NOMO-1 (cell line): ENCODE measurements at regions not wholly inside any gene's neighbourhood (a gene's known extent, or its start where the extent isn't known, plus 50 kb on each side); places are given as distances from the start of the nearest gene placed in this dataset.
"Not testable (repeated sequence)": the region's sequence is repeated elsewhere in the genome, so short reads cannot be mapped to it uniquely, and the experiment has no call there.

Source experiments
- DNase-seq, 2 experiments: peaks; one replicate each; lab custom pipeline; 2025; ENCODE audit not compliant: unreplicated experiment in 2 of 2; lab: John Stamatoyannopoulos, UW

DNA sequence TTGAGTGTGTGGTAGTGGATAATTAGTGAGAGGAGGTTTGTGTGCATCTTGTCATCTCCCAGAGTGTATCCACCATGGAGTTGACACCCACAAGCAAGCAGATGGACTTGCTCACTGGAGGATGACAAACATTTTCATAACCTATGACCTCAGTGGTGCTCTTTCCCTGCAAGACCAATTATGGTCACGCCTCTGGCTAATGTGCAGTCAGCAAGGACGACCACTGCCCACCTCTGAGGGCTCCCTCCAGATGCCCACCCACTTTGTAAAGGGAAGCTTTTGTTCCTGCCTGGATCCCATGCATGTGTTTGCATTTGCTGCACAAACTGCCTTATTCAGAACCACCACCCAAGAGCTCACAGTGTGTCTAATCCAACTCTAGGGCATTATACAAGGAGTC lies 982.8 kb downstream of the TMEM121 start:
- DNase-seq: no peak

DNA sequence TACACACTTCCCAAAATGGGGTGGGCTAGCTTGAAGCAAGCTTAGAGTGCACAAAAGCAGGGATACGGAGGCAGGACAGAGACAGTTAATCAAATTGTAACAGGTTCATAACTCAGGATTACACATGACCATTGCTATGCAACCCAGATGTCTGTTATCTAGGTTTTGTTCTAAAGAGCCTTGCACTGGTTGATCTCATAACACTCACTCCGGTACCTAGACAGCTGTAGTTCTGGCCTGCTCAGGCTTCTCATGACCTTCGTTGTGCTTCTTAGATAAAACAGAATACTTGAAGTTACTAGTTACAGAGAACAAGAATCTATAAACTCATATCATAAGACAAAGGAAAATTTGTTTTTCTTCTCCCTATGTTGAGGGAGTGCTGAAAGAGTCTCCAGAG lies 983.4 kb downstream of the TMEM121 start:
- no peak for DNase-seq

DNA sequence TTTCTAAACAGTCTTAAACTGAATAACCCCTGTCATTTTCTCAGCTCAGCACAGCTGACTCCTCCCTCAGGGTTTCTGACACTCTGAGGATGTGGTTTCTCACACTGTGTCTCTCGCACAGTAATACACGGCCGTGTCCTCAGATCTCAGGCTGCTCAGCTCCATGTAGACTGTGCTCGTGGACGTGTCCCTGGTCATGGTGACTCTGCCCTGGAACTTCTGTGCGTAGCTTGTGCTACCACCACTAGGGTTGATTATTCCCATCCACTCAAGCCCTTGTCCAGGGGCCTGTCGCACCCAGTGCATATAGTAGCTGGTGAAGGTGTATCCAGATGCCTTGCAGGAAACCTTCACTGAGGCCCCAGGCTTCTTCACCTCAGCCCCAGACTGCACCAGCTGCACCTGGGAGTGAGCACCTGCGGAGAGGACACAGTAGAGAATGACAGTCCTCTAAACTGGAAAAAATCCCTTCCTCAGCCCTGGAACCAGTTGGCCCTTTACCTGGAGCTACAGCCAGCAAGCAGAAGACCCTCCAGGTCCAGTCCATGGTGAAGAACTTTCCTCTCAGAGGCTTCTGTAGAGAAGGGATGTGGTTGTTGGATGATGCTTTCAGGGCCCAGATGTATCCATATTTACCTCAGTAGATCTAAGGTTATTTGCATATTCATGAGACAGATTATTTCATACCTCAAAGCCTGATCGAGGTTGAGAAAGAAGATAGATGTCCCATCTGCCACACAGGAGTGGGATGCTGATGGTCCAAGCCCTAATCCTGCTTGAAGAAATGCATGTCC lies 984.8 kb downstream of the TMEM121 start:
- DNase-seq: no peak

DNA sequence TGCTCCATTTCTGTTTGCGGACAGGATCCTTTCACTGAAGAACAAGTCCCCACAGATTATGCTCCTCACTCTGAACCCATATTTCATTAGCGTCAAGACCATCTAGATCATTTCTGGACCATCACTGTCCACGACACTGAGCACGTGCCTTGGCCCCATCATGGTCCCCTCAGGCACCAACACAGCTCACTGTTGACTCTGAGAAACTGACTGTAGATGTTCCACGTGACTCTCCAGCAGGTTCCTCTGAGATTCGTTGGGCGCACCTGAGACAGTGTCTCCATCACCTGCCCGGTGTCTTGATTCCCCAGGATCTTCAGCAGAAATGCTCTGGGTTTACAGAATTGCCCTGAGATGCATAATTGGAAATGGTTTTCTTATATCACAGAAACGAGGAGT lies 985.4 kb downstream of the TMEM121 start:
- DNase-seq: no peak

DNA sequence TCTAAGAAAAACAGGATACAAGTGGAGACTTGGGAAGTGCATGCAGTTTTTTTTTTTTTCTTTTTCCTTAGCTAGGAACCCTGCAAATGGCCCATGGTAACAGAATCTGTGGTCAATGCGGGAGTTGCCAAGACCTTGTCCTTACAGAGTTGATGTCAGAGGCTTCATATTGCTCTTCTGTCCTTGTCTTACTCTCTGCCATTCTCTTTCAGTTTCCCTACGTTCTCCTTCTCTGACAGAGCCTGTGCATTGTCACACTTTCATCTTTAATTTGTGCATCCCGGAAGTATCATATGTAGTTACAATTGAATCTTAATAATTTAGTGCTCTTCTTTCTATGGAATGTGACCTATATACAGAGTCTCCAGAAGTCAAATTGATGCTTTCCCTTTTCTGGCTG lies 986.9 kb downstream of the TMEM121 start:
- DNase-seq: no peak

DNA sequence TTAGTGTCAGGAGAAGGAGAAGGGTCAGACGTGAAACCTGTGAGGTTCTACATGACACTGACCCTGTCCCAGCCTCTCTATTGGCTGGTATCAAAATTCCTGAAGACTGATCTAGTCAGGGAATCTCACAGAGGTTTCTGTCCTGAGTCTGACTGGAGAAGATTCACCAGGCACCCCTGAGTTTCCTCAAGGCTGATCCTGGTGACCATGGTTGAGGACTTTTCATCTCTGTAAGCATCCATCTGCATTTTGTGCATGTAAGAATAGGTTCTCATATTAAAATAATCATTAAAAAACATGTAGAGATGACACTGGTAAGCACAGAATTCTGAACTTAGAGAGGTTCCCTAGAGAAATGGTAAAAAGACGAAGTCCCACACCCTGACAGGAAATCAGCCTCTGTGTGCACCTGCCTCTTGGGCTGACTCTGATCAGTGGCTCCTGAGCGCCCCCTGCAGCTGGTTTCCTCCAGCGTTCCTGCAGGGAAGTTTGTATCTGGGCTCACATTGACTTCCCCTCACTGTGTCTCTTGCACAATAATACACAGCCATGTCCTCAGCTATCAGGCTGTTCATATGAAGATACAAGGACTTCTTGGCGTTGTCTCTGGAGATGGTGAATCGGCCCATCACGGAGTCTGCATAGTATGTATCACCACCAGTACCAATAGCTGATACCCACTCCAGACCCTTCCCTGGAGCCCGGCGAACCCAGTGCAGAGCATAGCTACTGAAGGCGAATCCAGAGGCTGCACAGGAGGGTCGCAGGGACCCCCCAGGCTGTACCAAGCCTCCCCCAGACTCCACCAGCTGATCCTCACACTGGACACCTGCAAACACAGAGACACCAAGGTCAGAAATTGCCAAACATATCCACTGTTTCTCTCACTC lies 991.9 kb downstream of the TMEM121 start:
- peak; percentile 20 to 41 for DNase-seq

DNA sequence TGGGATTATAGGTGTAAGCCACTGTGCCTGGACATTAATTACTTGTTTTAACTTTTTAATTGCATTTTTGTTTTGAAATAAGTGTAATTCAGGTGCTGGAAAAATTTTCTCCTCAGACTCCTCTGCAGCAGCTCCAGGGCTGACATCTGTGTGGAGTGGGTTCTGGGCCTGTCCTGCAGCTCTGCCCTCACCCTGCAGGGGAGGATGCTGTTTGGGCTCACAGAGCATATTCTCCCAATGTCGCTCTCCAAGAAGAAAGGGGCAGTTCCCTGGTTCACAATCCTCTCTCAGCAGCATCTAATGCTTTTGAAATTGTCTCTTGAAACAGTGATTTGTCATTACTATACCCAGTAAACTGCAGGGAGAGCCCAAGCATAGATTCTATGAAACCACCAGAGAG lies 995.7 kb downstream of the TMEM121 start:
- not testable (repeated sequence) for DNase-seq

DNA sequence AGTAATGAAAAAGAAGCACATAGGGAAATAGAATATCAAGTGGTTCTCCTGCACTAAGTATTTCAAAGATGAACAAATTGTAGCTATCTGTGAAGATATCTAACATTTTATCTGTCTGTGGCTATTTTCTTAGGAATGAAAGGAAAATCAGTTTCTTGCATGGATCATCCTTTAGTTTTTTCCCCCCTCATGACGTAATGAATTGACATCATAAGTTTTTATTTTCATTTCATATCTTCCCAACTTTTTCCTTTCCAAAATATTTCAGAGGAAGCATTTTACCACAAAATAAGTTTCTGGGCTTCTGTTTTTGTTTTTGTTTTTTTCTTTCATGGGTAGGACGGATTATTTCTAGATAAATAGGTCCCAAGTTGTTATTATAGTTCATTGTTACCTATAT lies 996.6 kb downstream of the TMEM121 start:
- no peak for DNase-seq

DNA sequence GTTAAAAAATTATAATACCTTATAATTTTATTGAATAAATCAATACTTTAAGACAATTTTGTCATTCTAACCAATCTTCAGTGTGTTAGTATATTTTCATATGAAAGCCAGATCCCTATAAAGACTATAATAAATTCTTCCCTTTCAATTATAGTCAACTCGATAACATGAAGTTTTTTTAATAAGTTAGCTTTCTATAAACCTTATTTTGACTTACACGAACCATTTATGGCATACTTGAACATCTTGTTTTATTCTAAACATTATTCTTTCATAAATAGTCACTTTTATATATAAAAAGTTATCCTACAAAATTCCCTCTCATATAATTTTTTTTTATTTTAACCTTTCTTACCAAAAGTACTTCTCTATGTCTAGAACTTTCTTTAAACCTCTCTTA lies 1002.3 kb downstream of the TMEM121 start:
- DNase-seq: no peak

DNA sequence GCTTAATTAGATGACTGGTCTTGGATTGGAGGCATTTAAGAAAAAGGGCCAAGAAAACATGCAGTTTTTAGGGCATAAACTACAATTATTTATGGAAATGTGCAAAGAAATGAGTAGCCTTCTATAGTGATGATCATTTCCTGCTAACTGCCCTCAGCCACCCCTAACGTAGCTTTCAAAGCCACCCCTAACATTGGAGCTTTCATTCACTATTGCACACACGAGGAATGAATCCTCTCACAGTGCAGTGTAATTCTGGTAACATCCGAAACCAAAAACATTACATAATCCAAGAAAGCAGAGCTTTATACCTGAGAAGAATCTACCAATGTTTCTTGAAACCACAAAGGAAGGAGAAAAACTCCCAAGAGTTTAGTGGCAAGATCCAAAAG lies 1003.6 kb downstream of the TMEM121 start:
- DNase-seq: no peak

DNA sequence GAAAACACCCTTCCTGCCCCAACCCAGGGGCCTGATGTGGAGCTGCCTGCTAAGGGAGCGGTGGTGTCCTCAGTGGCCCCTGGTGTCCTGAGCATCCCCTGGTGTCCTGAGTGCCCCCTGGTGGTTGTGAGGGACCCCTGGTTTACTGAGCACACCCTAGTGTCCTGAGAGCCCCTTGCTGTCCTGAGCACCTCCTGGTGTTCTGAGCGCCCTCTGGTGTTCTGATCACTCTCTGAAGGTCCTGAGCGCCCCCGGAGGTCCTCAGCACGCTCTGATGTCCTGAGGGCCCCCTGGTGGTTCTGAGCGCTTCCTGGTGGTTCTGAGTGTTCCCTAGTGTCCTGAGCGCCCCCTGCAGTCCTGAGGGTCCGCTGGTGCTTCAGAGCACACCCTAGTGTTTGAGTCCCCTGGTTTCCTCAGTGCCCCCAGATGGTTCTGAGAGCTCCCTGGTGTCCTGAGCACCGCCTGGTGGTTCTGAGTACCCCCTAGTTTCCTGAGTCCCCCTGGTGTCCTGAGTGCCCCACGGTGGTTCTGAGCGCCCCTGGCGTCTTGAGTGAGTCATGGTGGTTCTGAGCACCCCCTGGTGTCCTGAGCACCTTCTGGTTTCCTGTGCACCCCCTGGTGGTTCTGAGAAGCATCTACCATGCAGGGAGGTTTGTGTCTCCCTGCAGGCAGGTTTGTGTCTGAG lies 1004.2 kb downstream of the TMEM121 start:
- DNase-seq: no peak

DNA sequence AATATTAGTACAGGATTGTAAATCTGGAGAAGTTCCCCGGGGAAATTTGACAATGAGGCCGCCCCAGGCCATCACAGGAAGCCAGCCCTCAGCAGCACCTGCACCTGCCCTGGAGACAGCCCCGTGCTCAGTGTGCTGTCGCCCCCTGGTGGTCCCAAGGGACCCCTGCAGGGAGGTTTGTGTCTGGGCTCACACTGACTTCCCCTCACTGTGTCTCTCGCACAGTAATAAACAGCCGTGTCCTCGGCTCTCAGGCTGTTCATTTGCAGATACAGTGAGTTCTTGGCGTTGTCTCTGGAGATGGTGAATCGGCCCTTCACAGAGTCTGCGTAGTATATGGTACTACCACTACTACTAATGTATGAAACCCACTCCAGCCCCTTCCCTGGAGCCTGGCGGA lies 1011.2 kb downstream of the TMEM121 start:
- DNase-seq: not testable (repeated sequence)

DNA sequence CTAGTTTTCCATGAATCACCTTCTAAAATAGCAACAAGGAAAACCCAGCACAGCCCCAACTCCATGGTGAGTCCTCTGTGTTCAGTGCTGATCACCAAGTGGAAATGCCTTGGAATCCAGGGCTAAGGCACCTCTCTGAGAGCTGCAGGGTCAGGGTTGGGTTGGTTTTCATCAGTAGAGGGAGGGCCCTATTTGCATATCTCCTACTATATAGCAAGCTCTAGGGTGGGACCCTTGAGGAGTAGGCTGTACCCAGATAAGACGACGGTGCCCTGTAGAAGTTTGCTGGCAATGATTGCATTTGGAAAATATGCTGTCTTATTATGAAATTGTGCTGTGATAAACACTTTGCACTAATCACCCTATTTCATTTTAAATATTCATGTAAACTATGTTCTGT lies 1011.8 kb downstream of the TMEM121 start:
- no peak for DNase-seq

DNA sequence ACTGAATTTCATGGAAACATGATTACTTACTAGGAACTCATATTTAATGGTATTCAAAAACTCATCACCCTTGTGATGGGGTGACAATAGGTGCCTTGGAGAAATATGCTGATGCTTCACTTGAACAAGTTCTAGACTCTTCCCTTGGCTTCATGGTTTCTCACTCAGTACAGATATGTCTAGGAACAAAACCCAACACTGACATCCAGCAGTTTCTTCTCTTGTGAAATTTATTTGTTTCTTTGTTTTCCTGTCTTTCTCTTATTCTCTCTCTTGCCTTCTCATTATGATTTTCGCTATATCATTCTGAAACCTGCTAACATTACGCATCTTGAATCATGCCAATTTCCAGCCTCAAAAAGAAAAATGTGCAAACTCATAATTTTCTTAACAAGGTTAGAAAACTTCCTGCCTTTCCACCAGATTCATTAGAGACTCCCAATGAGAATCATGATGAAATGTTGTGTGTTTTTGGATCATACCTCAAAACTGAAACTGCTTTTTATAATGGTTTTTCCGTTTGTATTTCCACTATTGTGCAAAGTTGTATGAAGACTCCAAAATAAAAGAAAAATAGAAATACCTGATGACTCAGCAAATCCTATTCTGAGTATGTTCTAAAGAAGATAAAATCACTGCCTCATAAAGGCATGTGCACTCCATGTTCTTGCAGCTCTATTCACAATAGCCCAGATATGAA lies 1021.5 kb downstream of the TMEM121 start:
- DNase-seq: no peak

DNA sequence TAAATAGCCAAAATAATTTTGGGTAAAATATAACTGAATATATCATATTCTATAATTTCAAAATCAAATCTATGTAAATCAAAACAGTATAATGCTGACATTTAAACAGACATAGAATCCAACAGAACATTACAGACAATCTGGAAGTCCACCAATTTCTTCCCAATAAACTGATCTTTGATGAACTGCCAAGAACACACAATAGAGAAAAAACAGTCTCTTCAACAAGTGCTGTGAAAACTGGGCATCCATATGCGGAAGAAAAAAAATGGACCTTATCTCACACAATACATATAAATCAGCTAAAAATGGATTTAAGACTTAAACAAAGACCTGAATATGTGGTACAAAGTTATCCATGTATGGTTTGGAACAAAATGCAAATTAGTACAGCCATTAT lies 1022.7 kb downstream of the TMEM121 start:
- DNase-seq: no peak

DNA sequence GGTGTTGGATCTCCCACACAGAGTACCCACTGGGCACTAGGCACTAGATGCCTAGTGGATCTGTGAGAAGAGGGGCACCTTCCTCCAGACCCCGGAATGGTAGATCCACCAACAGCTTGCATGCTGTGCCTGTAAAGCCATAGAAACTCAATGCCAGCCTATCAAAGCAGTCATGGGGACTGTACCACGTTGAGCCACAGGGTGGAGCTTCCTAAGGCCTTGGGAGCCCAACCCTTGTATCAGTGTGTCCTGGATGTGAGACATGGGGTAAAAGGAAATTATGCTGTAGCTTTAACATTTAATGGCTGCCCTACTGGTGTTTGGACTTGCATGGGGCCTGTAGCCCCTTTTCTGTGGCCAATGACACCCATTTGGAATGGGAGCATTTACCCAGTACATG lies 1024.9 kb downstream of the TMEM121 start:
- no peak for DNase-seq

DNA sequence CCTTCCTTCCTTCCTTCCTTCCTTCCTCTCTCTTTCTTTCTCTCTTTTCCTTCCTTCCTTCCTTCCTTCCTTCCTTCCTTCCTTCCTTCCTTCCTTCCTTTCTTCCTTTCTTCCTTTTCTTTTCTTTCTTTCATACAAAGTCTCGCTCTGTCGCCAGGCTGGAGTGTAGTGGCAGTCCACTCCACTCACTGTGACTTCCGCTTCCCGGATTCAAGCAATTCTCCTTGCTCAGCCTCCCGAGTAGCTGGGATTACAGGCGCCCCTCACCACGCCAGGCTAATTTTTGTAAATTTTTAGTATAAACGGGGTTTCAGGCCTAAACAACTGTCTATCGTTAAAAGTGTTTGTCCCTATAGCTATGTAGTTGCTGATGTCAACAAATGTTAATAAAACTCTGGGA lies 1029.8 kb downstream of the TMEM121 start:
- DNase-seq: not testable (repeated sequence)

DNA sequence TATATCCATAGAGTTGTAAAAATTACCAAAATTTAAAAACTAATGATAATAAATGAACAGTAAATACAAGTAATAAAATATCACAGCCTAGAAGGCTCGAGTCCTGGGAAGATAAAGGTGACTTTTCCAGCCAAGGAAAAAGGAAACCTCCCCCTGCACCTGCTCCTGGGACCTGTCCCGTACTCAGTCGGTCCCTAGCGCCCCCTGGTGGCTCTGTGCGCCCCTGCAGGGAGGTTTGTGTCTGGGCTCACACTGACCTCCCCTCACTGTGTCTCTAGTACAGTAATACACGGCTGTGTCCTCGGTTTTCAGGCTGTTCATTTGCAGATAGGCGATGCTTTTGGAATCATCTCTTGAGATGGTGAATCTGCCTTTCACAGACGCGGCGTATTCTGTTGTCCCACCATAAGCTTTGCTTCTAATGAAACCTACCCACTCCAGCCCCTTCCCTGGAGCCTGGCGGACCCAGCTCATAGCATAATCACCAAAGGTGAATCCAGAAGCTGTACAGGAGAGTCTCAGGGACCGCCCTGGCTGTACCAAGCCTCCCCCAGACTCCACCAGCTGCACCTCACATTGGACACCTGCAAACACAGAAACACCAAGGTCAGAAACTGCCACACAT lies 1030.4 kb downstream of the TMEM121 start:
- no peak for DNase-seq

DNA sequence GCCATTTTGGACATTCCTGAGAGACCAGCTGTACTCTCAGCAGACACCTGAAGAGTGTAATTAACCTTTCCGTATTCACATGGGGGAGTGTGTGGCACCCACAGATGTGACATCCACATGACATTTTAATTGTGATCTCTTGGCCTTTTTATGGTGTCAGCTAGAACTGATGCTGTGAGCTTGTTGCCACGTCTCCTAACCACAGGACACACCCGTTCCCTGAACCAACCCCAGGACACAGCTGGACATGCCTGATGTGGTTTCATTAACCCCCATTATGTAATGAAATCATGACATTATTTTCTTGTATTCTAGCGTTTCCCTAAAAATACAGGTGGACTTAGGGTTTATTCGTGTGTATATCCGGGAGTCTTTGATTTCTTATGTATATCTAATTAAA lies 1036.1 kb downstream of the TMEM121 start:
- DNase-seq: no peak

DNA sequence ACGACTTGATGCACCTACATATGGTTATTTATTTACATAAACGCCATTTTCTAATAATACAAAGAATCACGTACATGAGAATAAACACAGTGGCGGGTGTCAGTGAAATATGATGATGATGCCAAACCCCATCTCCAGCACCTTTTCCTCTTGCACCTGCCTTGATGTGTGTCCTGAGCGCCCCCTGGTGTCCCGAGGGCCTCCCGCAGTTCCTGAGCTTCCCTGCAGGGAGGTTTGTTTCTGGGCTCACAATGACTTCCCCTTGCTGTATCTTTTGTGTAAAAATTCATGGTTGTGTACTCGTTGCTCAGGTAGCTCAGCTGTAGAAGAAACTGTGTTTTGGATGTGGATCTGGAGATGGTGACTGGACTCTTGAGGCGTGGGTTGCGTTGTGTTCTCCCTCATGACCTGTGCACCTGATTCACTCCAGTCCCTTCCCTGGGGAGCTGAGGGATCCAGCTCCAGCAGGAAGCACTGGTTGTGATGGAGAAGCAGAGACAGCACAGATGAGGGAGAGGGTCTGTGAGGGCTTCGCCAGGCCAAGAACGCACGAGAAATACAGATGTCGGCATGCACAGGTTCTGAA lies 1037.8 kb downstream of the TMEM121 start:
- DNase-seq: peak; percentile 28 to 31
